HCT116 (cell line): ENCODE measurements at regions not wholly inside any gene's neighbourhood (a gene's known extent, or its start where the extent isn't known, plus 50 kb on each side); places are given as distances from the start of the nearest gene placed in this dataset.

Experiments used
- ATAC-seq: fragments of 200-7000 bp; cut with Tn5 transposase; 2 replicates; pipeline ENCODE4 v1.9.1; 2020; ENCODE audit warnings: mild to moderate bottlenecking, moderate library complexity
- BruUV-seq: library from RNA; stranded (reverse); fragments of 400-500 nt; replicated peaks from 2 replicates; lab custom pipeline; 2021; lab: Mats Ljungman, UMichigan
- CTCF ChIA-PET: fragments of 300-600 bp; sonication (Branson Sonifier 250); formaldehyde crosslinking; loops from one replicate; lab custom pipeline; 2021; ENCODE audit warnings: antibody characterized with exemption; lab: Charles Lee
- POLR2A ChIA-PET: fragments of 300-600, 350-600 bp; sonication (Branson Sonifier 250); formaldehyde crosslinking; loops from one replicate; lab custom pipeline; 2021; ENCODE audit warnings: antibody characterized with exemption; lab: Charles Lee
- RAD21 ChIA-PET, 2 experiments: fragments of 300-600 bp; sonication (Branson Sonifier 250); formaldehyde crosslinking; loops; one replicate each; lab custom pipeline; 2023; ENCODE audit warnings: low total read pairs in 2 of 2; ENCODE audit not compliant: uncharacterized antibody in 2 of 2, unreplicated experiment in 2 of 2, low non-redundant PET in 1 of 2; lab: Charles Lee
- DNase-seq: peaks from one replicate; pipeline ENCODE4 v3.0.0-alpha.2; 2010; ENCODE audit warnings: low read depth, low spot score
- H2AFZ ChIP-seq: fragments of 200-600 bp; shearing (Covaris generic), sonication (generic); 2 replicates; pipeline ENCODE4 v1.6.1; 2017; ENCODE audit warnings: low read depth, mixed run types, mixed read lengths, antibody characterized with exemption, low read length; ENCODE audit not compliant: poor library complexity, severe bottlenecking
- H3K27ac ChIP-seq: 2 replicates; pipeline ENCODE4 v1.5.1; 2012; ENCODE audit warnings: low read depth, low read length
- H3K27me3 ChIP-seq: fragments of 200-600 bp; sonication (generic); 2 replicates; pipeline ENCODE4 v1.6.1; 2016; ENCODE audit warnings: mixed run types, low read length, mixed read lengths; ENCODE audit not compliant: insufficient read depth
- H3K36me3 ChIP-seq, 2 experiments: fragments of 200-500 bp in 1 of 2; fragments of 200-600 bp in 1 of 2; sonication (Bioruptor generic) in 1 of 2; sonication (generic) in 1 of 2; 2 replicates each; pipeline versions ENCODE4 v1.5.1 to v1.6.1; 2014 to 2016; ENCODE audit warnings: low read length in 2 of 2, inconsistent platforms in 1 of 2, mixed read lengths in 1 of 2, mixed run types in 1 of 2; ENCODE audit not compliant: insufficient read depth in 2 of 2, control insufficient read depth in 1 of 2
- H3K4me1 ChIP-seq, 2 experiments: fragments of 200-600 bp in 1 of 2; sonication (generic) in 1 of 2; 2 replicates each; pipeline versions ENCODE4 v1.5.1 to v1.6.1; 2012 to 2017; ENCODE audit warnings: low read length in 2 of 2, inconsistent platforms in 1 of 2, mild to moderate bottlenecking in 1 of 2, mixed read lengths in 1 of 2, mixed run types in 1 of 2, moderate library complexity in 1 of 2; ENCODE audit not compliant: insufficient read depth in 2 of 2, control insufficient read depth in 1 of 2
- H3K4me2 ChIP-seq: fragments of 200-600 bp; sonication (generic); 2 replicates; pipeline ENCODE4 v1.6.1; 2017; ENCODE audit warnings: mixed run types, low read length, mixed read lengths
- H3K4me3 ChIP-seq, 2 experiments: fragments of 200-600 bp in 1 of 2; sonication (generic) in 1 of 2; replicated peaks in 1 of 2; 2 replicates each; pipeline ENCODE4 v1.5.1; 2011 to 2016; ENCODE audit warnings: low read length in 2 of 2, control low read depth in 1 of 2, low read depth in 1 of 2, mild to moderate bottlenecking in 1 of 2, mixed read lengths in 1 of 2, mixed run types in 1 of 2
- H3K79me2 ChIP-seq: fragments of 200-600 bp; sonication (generic); 2 replicates; pipeline ENCODE4 v1.6.1; 2017; ENCODE audit warnings: mild to moderate bottlenecking, mixed run types, low read length, moderate library complexity, mixed read lengths; ENCODE audit not compliant: insufficient read depth
- H3K9ac ChIP-seq: fragments of 200-600 bp; sonication (generic); 2 replicates; pipeline ENCODE4 v1.6.1; 2016; ENCODE audit warnings: low read length, mixed read lengths
- H3K9me2 ChIP-seq: fragments of 200-600 bp; sonication (generic), shearing (Covaris generic); 2 replicates; pipeline ENCODE4 v1.6.1; 2017; ENCODE audit warnings: mixed run types, mild to moderate bottlenecking, moderate library complexity; ENCODE audit not compliant: insufficient read depth
- H3K9me3 ChIP-seq, 2 experiments: fragments of 200-500 bp in 1 of 2; fragments of 200-600 bp in 1 of 2; sonication (Bioruptor generic) in 1 of 2; sonication (generic) in 1 of 2; 2 replicates each; pipeline ENCODE4 v1.6.1; 2014 to 2017; ENCODE audit warnings: low read length in 2 of 2, mixed read lengths in 2 of 2, inconsistent platforms in 1 of 2, low read depth in 1 of 2, mild to moderate bottlenecking in 1 of 2, mixed run types in 1 of 2, moderate library complexity in 1 of 2; ENCODE audit not compliant: control insufficient read depth in 1 of 2, insufficient read depth in 1 of 2
- H4K20me1 ChIP-seq: fragments of 200-600 bp; sonication (generic), shearing (Covaris generic); 2 replicates; pipeline ENCODE4 v1.6.1; 2017; ENCODE audit warnings: mixed run types, mild to moderate bottlenecking, moderate library complexity; ENCODE audit not compliant: insufficient read depth
- CEBPB ChIP-seq: IDR thresholded peaks from 2 replicates; pipeline ENCODE4 v1.6.1; 2012; ENCODE audit warnings: low read depth
- EZH2 ChIP-seq: fragments of 200-600 bp; sonication (generic); IDR thresholded peaks from 2 replicates; pipeline ENCODE4 v1.6.1; 2017; ENCODE audit warnings: antibody characterized with exemption, mixed run types
- FOSL1 ChIP-seq: IDR thresholded peaks from 2 replicates; pipeline ENCODE4 v1.6.1; 2012; ENCODE audit warnings: low read depth
- SP1 ChIP-seq: IDR thresholded peaks from 2 replicates; pipeline ENCODE4 v1.6.1; 2012; ENCODE audit warnings: low read depth
- SRF ChIP-seq: IDR thresholded peaks from 2 replicates; pipeline ENCODE4 v1.6.1; 2012; ENCODE audit warnings: low read depth
- YY1 ChIP-seq: IDR thresholded peaks from 2 replicates; pipeline ENCODE4 v1.6.1; 2011; ENCODE audit warnings: low read length, low read depth, moderate library complexity, mild to moderate bottlenecking; ENCODE audit not compliant: insufficient replicate concordance; ENCODE audit errors: extremely low read depth
- ZNF274 ChIP-seq: fragments of 200-500 bp; sonication (Bioruptor generic); IDR thresholded peaks from 2 replicates; pipeline ENCODE4 v1.6.1; 2014; ENCODE audit warnings: mild to moderate bottlenecking, low read depth, low read length, inconsistent platforms
- intact Hi-C: fragments of 100-400 bp; cut with micrococcal nuclease; formaldehyde crosslinking; loops from 2 replicates; pipeline ENCODE4 v1.10.0; 2022
- TF ChIP-seq, protein P1 (sequence below), 3 experiments: fragments of 200-600 bp in 1 of 3; sonication (generic) in 1 of 3; IDR thresholded peaks in 2 of 3; conservative IDR thresholded peaks in 1 of 3; 2 replicates each; pipeline ENCODE4 v1.5.1; 2012 to 2017; ENCODE audit warnings: low read depth in 2 of 3, low read length in 2 of 3, antibody characterized with exemption in 1 of 3, borderline replicate concordance in 1 of 3, control low read depth in 1 of 3, mild to moderate bottlenecking in 1 of 3, mixed read lengths in 1 of 3, mixed run types in 1 of 3, moderate library complexity in 1 of 3; ENCODE audit not compliant: insufficient read depth in 1 of 3
- TF ChIP-seq, protein P2 (sequence below): IDR thresholded peaks from 2 replicates; pipeline ENCODE4 v1.6.1; 2011; ENCODE audit warnings: mild to moderate bottlenecking, low read length, moderate library complexity; ENCODE audit not compliant: insufficient replicate concordance; ENCODE audit errors: extremely low read depth
- TF ChIP-seq, protein P3 (sequence below): IDR thresholded peaks from 2 replicates; pipeline ENCODE4 v1.6.1; 2012
- TF ChIP-seq, protein P4 (sequence below): IDR thresholded peaks from 2 replicates; pipeline ENCODE4 v1.6.1; 2012; ENCODE audit warnings: low read depth

DNA sequence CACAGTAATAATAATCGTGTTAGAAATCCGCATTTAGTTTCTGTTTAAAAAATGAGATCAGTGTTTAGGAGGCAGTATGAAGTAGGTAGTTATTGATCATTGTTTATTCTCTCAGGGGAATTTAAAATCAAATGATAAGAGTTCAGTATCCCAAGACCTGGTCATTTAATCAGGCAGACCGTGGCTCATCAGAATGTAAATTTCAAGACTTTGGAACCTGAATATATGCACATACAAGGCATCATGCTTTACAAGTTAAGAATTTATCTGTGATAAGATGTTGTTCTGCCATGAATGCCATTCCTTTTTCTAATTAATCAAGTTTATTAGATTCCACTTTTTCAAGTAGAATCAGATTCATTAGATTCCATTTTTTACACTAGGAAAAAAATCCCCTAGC is 133.5 kb upstream of the MAOA start:
- H3K9me2 ChIP-seq: no peaks in the 10 kb centered on the region
- H3K36me3 ChIP-seq: no peaks in the 10 kb centered on the region
- H2AFZ ChIP-seq: no peak overlapping the region
- CTCF ChIA-PET: no interaction called here
- ATAC-seq (no peak), DNase-seq (no peak)
- H3K4me3 ChIP-seq: no peak overlapping the region
- no peaks in the 10 kb centered on the region for H4K20me1 ChIP-seq
- intact Hi-C loops: no loop called here
- H3K4me2 ChIP-seq: no peak overlapping the region
- H3K9me3 ChIP-seq: no peaks in the 10 kb centered on the region
- no peak overlapping the region for H3K27ac ChIP-seq
- POLR2A ChIA-PET: no interaction called here
- RAD21 ChIA-PET: no interaction called here
- TF ChIP-seq, protein P1, sequence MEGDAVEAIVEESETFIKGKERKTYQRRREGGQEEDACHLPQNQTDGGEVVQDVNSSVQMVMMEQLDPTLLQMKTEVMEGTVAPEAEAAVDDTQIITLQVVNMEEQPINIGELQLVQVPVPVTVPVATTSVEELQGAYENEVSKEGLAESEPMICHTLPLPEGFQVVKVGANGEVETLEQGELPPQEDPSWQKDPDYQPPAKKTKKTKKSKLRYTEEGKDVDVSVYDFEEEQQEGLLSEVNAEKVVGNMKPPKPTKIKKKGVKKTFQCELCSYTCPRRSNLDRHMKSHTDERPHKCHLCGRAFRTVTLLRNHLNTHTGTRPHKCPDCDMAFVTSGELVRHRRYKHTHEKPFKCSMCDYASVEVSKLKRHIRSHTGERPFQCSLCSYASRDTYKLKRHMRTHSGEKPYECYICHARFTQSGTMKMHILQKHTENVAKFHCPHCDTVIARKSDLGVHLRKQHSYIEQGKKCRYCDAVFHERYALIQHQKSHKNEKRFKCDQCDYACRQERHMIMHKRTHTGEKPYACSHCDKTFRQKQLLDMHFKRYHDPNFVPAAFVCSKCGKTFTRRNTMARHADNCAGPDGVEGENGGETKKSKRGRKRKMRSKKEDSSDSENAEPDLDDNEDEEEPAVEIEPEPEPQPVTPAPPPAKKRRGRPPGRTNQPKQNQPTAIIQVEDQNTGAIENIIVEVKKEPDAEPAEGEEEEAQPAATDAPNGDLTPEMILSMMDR (IDR thresholded peaks at IDR 0.05 in 2 of 3, conservative IDR thresholded peaks at IDR 0.05 in 1 of 3; ENCODE audit: borderline replicate concordance in 1 of 3, insufficient read depth in 1 of 3, low read depth in 2 of 3, low read length in 2 of 3): no peak
- TF ChIP-seq EZH2 (no peak), ZNF274 (no peak), CEBPB (no peak), FOSL1 (no peak)
- TF ChIP-seq, all 23 proteins: peak for 0
- H3K9ac ChIP-seq: no peak overlapping the region
- H3K4me1 ChIP-seq: no peaks in the 10 kb centered on the region
- no peaks in the 10 kb centered on the region for H3K27me3 ChIP-seq
- H3K79me2 ChIP-seq: no peaks in the 10 kb centered on the region
- BruUV-seq: no TSS peak

DNA sequence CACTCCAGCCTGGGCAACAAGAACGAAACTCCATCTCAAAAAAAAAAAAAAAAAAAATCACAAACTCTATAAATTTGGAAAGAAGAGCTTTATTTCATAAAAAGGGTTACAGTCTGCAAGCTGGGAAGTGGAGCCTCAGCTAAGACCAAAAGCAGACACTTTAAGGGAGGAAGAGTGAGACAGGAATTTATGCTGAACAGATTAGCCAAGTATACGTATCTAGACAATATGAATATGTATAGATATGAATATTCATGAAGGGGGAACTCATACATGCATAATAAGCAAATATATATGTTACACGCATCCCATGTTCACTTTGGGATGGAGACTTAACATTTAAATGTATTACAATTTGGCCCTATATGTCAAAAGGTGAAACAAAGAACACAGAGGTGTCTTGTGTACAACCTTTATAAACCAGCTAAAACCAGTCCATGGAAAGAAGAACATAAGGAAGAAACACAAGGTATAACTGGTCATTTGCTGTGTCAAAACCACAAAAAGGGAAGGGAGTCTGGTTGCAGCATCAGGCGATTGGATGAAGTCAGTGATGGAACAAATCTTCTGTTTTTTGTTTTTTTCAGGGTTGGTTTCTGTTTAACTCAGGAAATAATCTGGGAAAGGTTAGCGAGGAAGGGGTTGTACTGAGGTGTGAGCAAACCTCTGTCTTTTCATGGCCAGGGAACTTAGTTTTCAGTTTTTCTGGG is 130.0 kb upstream of the MAOA start:
- no peak overlapping the region for H3K4me3 ChIP-seq
- H2AFZ ChIP-seq: no peak overlapping the region
- H3K36me3 ChIP-seq: no peaks in the 10 kb centered on the region
- ATAC-seq (no peak), DNase-seq (no peak)
- H4K20me1 ChIP-seq: no peaks in the 10 kb centered on the region
- RAD21 ChIA-PET: no interaction called here
- intact Hi-C loops: no loop called here
- H3K9ac ChIP-seq: no peak overlapping the region
- H3K9me2 ChIP-seq: no peaks in the 10 kb centered on the region
- no TSS peak for BruUV-seq
- POLR2A ChIA-PET: no interaction called here
- no peaks in the 10 kb centered on the region for H3K79me2 ChIP-seq
- no peaks in the 10 kb centered on the region for H3K4me1 ChIP-seq
- no peaks in the 10 kb centered on the region for H3K27me3 ChIP-seq
- no peak overlapping the region for H3K4me2 ChIP-seq
- no peaks in the 10 kb centered on the region for H3K9me3 ChIP-seq
- CTCF ChIA-PET: no interaction called here
- no peak overlapping the region for H3K27ac ChIP-seq
- TF ChIP-seq EZH2 (no peak), FOSL1 (no peak), YY1 (no peak), SP1 (no peak), ZNF274 (no peak), SRF (no peak)
- TF ChIP-seq, protein P2, sequence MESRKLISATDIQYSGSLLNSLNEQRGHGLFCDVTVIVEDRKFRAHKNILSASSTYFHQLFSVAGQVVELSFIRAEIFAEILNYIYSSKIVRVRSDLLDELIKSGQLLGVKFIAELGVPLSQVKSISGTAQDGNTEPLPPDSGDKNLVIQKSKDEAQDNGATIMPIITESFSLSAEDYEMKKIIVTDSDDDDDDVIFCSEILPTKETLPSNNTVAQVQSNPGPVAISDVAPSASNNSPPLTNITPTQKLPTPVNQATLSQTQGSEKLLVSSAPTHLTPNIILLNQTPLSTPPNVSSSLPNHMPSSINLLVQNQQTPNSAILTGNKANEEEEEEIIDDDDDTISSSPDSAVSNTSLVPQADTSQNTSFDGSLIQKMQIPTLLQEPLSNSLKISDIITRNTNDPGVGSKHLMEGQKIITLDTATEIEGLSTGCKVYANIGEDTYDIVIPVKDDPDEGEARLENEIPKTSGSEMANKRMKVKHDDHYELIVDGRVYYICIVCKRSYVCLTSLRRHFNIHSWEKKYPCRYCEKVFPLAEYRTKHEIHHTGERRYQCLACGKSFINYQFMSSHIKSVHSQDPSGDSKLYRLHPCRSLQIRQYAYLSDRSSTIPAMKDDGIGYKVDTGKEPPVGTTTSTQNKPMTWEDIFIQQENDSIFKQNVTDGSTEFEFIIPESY: no peak
- TF ChIP-seq, protein P3, sequence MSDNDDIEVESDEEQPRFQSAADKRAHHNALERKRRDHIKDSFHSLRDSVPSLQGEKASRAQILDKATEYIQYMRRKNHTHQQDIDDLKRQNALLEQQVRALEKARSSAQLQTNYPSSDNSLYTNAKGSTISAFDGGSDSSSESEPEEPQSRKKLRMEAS: no peak
- TF ChIP-seq, protein P4, sequence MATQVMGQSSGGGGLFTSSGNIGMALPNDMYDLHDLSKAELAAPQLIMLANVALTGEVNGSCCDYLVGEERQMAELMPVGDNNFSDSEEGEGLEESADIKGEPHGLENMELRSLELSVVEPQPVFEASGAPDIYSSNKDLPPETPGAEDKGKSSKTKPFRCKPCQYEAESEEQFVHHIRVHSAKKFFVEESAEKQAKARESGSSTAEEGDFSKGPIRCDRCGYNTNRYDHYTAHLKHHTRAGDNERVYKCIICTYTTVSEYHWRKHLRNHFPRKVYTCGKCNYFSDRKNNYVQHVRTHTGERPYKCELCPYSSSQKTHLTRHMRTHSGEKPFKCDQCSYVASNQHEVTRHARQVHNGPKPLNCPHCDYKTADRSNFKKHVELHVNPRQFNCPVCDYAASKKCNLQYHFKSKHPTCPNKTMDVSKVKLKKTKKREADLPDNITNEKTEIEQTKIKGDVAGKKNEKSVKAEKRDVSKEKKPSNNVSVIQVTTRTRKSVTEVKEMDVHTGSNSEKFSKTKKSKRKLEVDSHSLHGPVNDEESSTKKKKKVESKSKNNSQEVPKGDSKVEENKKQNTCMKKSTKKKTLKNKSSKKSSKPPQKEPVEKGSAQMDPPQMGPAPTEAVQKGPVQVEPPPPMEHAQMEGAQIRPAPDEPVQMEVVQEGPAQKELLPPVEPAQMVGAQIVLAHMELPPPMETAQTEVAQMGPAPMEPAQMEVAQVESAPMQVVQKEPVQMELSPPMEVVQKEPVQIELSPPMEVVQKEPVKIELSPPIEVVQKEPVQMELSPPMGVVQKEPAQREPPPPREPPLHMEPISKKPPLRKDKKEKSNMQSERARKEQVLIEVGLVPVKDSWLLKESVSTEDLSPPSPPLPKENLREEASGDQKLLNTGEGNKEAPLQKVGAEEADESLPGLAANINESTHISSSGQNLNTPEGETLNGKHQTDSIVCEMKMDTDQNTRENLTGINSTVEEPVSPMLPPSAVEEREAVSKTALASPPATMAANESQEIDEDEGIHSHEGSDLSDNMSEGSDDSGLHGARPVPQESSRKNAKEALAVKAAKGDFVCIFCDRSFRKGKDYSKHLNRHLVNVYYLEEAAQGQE: no peak
